ENCODE measurements at regions not wholly inside any gene's neighbourhood (a gene's known extent, or its start where the extent isn't known, plus 50 kb on each side); places are given as distances from the start of the nearest gene placed in this dataset.

- TF ChIP-seq CTCF (IDR thresholded peaks at IDR 0.05), result no peak
These were observed 570.0 kb upstream of the CDH5 start for GRCh38 chr16:65796481-65796880.

- TF ChIP-seq CTCF (IDR thresholded peaks at IDR 0.05), result no peak
These were observed 571.5 kb upstream of the CDH5 start for GRCh38 chr16:65794973-65795372.

GRCh38 chr16:65793781-65794180 lies 572.7 kb upstream of the CDH5 start:
- TF ChIP-seq CTCF (IDR thresholded peaks at IDR 0.05), result no peak

- no peak for TF ChIP-seq CTCF (IDR thresholded peaks at IDR 0.05)
These were observed 575.7 kb upstream of the CDH5 start for GRCh38 chr16:65790768-65791167.

- TF ChIP-seq CTCF (IDR thresholded peaks at IDR 0.05), result no peak
These were observed 577.1 kb upstream of the CDH5 start for GRCh38 chr16:65789161-65789945.

- TF ChIP-seq CTCF (IDR thresholded peaks at IDR 0.05), result no peak
These were observed 577.9 kb upstream of the CDH5 start for GRCh38 chr16:65788434-65789140.

GRCh38 chr16:65787921-65788320 lies 578.6 kb upstream of the CDH5 start:
- TF ChIP-seq CTCF (IDR thresholded peaks at IDR 0.05), result no peak
